Limb (tissue), 2 donors: ENCODE measurements at regions not wholly inside any gene's neighbourhood (a gene's known extent, or its start where the extent isn't known, plus 50 kb on each side); places are given as distances from the start of the nearest gene placed in this dataset.
A peak's percentile ranks its signal among the peaks of the same experiment; 100 is the strongest.
"Not testable (repeated sequence)": the region's sequence is repeated elsewhere in the genome, so short reads cannot be mapped to it uniquely, and the experiment has no call there.

Experiments used
- DNase-seq, 2 donors: peaks; one replicate each; pipeline ENCODE4 v3.0.0-alpha.2; 2016; ENCODE audit errors: extremely low spot score in 2 of 2

DNA sequence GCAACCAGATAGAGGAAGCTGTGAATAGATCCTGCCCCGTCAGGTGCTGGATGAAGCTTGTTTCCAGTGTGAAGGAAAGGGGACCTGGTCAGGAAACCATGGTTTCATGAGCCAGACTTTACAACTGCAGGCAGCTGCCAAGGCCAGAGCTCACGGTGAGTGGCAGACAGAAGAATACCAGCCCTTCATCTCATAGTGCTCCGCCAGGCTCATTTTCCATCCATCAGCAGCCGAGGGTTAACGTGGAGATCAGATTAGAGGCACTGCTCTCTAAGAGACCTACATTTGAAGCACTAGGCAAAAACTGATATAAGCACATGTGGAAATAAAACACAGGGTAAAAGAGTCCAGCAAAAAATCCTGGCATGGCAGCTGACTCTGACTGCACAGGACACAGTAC lies 172.4 kb downstream of the CD24 start:
- DNase-seq, result no peak

DNA sequence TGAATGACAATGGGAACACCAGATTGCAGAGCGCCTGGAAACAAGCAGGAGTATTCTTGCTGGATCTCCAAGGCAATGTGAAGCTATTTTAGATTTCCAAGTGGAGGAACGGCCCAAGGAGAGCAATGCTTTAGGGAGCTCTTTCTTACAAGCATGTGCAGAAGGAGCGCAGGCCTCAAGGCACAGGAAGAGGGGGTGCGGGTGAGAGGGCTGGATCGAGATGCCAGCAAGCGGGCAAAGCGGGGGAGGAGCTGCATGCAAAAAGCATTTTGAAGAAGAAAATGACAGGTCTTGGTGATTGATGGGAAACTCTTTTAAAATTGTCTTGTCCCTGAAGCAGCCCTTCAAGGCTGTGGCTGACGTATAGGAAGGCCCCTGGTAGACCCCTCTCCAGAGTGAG lies 171.9 kb downstream of the QRSL1 start:
- DNase-seq, result no peak

- no peak for DNase-seq
Measured at GRCh38 chr6:106800379-106800778, 171.0 kb downstream of the QRSL1 start.

DNA sequence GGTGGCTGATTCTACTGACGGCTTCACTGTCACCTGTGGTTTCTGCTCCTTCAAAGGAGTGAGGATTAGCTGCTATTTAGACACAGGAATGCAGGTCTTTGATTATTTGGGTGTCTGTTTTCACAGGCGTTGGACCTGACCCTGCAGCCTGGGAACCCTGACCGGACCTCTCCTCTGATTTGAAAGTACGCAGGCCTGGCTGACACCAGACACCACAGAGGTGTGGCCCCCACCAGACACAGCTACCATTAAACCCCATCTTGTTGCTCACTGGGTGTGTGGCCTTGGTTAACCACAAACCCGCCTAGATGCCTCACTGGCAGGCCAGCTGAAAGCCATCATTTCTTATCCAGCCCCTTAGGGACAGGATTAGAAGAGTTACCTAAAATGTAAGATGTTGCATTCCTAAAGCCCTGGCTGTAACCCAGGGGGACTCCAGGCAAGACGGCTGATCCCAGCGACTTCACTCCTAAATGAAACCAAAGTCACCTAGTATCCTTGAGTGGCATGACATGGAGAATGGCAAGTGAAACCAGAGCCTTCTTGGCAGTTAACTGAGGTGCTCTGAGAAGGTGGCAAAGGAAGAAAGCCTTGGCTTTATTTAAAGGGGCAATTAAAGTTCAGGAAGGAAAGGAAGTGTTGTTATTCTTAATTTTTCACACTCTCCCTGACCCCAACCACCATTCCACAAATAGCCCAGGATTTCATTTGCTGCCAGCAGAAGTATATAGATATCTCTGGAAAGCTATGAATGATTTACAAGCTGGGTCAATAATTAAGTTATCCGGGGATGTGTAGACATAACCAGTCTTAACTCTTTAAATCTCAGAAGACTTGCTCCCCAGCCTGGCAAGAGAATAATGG lies 169.9 kb downstream of the QRSL1 start:
- no peak for DNase-seq

DNA sequence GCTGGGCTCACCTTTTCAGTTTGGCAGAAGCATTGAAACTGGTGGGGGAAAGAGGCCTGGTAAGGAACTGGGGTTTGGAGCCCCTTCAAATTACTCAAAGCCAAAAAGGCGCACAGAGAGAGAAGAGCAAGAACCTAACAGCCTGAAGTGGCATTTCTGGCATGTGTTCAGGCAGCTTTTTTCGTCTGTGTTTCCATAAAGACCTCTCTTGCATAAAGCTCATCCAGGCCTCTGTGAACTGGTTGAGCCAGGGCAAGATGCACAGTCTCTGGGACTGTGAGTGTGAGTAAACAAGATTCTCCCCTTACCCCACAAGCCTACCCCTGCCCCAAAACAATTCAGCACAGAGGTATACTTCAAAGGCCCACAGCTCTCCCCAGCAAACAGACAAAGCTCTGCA lies 167.8 kb downstream of the QRSL1 start:
- no peak for DNase-seq

DNA sequence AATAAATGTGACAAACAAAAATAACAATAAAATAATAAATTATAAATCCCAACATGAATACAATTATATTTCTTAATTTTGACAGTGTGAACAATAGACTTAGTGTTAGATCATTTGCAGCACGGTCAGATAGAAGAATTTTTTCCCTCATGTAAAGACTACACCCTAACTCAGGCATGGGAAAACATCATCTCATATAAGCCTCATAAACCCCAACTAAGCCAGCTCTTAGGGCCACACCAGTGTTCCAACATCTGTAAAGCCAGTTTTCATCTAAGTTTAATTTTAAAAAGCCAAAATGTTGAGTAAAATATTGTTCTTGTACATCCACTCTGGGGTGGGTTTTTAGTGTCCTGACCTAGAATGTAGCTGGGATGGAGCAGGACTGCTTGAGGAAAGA lies 167.4 kb downstream of the QRSL1 start:
- no peak for DNase-seq

DNA sequence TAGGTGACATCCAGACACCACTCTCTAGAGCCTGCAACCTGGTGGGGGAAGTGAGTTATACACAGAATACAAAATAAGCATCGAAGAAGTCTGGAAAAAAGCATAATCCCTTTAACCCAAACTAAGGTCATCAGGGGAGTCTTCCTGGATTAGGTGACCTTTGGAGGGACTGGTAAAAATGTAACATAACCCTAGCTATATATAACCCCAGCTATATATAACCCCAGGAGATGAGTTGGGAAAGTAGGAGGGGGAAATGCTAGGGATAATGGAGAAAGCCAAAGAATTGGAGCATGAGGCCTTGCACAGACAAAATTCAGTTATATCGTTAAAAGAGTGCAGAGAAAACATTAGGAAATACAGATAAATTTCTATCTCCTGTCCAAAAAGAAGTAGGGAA lies 164.8 kb downstream of the QRSL1 start:
- DNase-seq, result no peak

GRCh38 chr6:106792536-106793236 lies 163.3 kb downstream of the QRSL1 start:
- DNase-seq, result no peak

DNA sequence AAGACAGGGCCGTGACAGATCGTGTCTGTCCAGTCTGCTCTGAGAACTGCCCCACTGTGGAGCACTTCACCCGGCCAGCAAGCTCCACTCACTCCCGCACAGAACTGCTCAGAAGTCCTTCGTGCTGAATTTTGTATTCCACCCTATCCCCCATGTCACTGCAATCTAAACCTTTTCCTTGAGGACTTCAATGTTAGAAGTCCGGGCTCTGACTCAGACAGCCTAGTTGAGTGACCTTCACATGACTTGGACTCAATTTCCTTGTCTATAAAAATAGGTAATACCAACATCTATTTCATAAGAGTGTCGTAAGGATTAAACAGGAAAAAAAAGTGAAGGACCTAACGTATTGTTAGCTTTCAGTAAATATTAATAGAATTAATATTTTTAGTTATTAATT lies 161.6 kb downstream of the QRSL1 start:
- DNase-seq, result no peak

GRCh38 chr6:106790149-106790770 lies 160.9 kb downstream of the QRSL1 start:
- DNase-seq, result no peak

DNA sequence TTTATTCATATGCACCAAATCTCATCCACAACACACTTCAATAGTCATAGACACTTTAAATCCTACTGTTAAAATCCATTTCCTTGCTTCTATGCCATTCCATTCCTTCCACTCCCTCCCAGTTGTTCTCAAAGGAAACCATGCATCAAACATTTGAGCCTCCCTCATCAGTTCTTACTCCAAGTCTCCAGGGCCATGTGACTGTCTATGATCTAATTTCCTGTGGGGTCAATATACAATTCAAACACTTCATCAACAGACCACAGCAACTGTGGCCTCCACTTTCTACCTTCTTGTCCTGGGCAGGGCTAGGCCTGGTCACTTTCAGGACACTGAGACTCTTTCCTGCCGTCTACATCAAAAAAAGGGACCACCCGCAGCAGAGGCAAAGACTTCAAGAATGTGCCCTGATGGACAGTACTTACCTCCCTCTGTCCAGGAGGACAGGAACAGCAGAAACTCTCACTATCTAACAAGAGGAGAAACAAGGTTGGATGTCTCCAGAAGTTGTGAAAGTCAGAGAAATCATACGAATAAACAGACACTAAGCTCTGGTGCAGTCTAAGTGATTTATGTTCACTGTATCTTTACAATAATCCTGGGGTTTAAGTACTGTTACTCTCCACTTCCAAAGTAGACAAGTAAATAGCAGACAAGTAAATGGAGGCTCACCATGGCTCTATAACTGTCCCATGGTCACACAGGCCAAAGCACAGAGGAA lies 160.2 kb downstream of the QRSL1 start:
- no peak for DNase-seq

DNA sequence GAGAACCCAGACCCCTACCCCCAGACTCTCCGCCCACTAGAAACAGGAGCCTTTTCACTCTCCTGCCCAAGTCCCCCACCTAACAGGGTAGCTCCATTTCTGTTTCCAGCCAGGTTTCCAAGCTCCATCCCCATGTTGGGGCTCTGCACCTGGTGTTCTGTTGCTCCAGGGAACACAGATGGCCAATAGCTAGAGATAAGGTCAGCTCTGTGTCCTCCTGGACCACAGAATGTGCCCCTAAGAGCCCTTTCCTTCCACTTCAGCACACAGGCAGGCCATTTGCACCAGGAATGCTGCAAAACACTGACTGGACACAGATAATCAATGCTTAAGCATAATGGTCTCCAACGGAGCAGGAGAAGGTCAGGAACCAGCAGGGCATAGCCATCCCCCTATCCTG lies 159.4 kb downstream of the QRSL1 start:
- DNase-seq, result no peak

DNA sequence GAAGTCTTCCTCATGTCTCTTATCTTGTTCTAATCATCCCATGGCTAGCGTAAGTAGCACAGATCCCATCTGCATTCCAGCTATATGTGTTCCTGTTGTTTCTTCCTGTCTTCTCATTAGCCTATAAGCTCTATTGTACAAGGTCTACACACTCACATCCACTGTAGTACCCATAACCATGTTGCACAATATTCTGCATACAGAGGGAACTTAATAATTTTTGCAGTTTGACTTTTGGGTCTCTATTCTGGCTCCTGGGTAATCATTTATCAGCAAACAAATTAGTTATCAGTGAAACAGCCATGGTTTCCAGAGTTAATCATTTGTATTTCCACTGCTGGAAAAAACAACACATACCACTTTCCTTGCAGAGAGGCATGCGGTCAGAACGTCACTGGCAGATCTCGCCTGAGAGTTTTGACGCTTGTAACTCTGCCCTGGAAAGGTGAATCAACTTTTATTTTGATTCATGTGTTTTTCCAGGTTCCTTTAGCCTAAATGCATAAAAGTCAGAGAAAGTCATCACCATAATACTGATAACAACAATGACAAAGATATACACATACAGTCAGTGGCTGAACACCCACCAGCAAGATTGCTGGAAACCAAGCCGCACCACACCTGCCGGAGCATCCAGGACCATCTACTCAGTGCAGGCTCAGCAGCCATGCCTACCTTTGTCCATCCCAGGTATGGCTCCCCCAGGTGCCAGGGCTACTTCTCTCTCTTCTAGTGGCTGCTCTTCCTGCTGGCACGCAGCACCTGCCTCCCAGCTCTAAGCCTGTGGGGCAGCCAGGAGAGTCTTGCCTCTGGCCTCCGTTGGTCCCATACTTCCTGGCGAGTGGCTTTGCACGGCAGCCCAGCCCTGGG lies 158.2 kb downstream of the QRSL1 start:
- DNase-seq, result no peak

- DNase-seq, result no peak
Measured at GRCh38 chr6:106785298-106785697, 155.9 kb downstream of the QRSL1 start.

DNA sequence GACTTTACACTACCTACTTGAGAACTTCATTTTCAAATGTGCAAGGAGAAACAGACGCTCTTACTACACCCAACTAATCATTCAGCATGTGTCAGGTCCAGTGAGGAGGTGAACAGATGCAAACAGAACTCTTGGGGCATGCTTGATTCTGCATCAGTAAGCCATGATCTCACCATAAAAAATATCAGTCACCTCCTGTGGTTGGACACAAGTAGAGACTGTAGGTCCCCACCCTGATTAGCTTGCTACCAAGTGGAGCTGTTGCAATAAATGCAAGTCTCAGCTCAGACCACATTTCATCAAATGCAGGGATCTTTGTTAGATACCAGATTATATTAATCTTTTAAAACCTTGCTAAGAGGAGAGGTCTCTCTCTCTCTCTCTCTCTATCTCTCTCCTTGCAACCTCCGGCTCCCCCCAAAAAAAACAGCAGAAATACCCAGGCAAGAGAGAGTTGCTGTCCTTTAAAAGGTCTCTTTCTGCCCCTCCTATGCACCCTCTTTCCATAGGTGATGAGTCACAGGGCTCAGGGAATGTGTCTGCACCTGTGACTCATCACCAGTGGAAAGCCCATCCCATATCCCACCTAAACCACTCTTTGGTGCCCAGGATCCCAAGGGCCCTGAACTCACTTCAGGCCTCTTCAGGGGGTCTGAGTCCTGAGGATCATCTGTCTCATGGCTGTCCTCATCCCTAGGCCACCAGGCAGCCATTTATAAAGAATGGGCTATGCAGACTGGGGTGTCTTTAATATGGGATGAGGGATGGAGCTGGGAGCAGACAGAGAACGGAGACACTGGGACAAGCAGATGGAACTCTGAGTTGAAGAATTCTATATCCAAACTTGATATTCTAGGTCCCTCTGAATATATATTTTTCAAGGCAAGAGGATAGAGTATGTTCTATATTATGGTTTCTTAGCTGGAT lies 154.5 kb downstream of the QRSL1 start:
- no peak for DNase-seq

- no peak for DNase-seq
Measured at GRCh38 chr6:106782536-106783285, 153.3 kb downstream of the QRSL1 start.

DNA sequence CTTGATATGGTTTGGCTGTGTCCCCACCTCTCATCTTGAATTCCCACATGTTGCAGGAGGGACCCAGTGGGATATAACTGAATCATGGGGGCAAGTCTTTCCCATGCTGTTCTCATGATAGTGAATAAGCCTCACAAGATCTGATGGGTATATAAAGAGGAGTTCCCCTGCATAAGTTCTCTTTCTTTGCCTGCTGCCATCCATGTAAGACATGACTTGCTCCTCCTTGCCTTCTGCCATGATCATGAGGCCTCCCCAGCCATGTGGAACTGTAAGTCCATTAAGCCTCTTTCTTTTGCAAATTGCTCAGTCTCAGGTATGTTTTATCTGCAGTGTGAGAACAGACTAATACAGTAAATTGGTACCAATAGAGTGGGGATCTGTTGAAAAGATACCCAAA lies 150.2 kb downstream of the QRSL1 start:
- DNase-seq, result not testable (repeated sequence)

GRCh38 chr6:106778943-106779342 lies 149.6 kb downstream of the QRSL1 start:
- DNase-seq, result no peak

DNA sequence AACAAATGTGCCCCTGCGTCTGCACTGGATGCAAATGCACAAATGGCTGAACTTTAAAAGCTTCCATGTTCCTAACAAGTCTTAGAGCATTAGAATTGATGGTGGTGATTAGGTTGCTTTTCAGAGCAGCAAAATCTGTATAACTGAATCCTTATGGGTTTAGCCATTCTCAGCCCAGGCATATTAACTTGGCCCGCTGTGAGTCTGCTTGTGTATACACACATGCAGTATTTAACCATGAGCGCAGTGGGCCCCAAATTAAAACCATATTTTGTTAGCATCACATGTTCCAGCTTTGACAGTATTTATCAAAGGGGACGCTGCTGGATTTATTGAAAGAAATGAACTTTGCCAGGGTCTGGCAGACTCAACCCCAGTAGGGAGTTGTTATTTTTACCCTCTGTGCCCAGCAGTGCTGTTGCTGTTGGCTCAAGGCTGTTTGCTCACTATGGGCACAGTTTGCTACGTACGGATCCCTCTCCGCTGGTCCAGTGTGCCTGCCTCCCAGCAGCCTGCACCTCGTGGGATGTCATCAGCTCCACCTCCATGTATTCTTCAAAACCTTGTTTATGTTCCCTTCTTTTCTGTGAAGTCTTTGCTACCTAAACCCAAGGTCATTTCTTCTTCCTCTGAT lies 144.7 kb downstream of the QRSL1 start:
- DNase-seq, result peak; percentile 48 to 54
